GM12873 (cell line): ENCODE measurements at regions not wholly inside any gene's neighbourhood (a gene's known extent, or its start where the extent isn't known, plus 50 kb on each side); places are given as distances from the start of the nearest gene placed in this dataset.

Source experiments
- CTCF ChIP-seq: IDR thresholded peaks from 2 replicates; pipeline ENCODE4 v1.5.1; 2012; ENCODE audit warnings: low read depth, mild to moderate bottlenecking, moderate library complexity, low read length, control low read depth; ENCODE audit not compliant: insufficient read depth; ENCODE audit errors: missing control alignments

- TF ChIP-seq CTCF, result no peak
Measured at GRCh38 chr1:38736399-38736798, 123.2 kb downstream of the RRAGC start.

- TF ChIP-seq CTCF, result no peak
Measured at GRCh38 chr1:38735651-38736161, 123.9 kb downstream of the RRAGC start.

GRCh38 chr1:38733761-38734160, 125.8 kb downstream of the RRAGC start:
- TF ChIP-seq CTCF, result no peak

GRCh38 chr1:38730511-38731397, 128.8 kb downstream of the RRAGC start:
- TF ChIP-seq CTCF, result no peak

GRCh38 chr1:38728585-38728908, 131.0 kb downstream of the RRAGC start:
- no peak for TF ChIP-seq CTCF

GRCh38 chr1:38727684-38728584, 131.6 kb downstream of the RRAGC start:
- no peak for TF ChIP-seq CTCF
